GM23338 (cell line): ENCODE measurements at regions not wholly inside any gene's neighbourhood (a gene's known extent, or its start where the extent isn't known, plus 50 kb on each side); places are given as distances from the start of the nearest gene placed in this dataset.

Experiments used
- ATAC-seq: fragments of 200-7000 bp; cut with Tn5 transposase; 3 replicates; pipeline ENCODE4 v1.9.1; 2020
- DNase-seq: peaks from one replicate; pipeline ENCODE4 v3.0.0-alpha.2; 2015; ENCODE audit warnings: low spot score
- H2AFZ ChIP-seq: fragments of 200-600 bp; sonication (generic); 2 replicates; pipeline ENCODE4 v1.8.0; 2016; ENCODE audit warnings: antibody characterized with exemption, mild to moderate bottlenecking, moderate library complexity
- H3F3A ChIP-seq: fragments of 200-600 bp; sonication (generic); replicated peaks from 2 replicates; pipeline ENCODE4 v1.8.0; 2017; ENCODE audit warnings: antibody characterized with exemption, mixed run types, low read depth
- H3K27ac ChIP-seq: fragments of 200-600 bp; sonication (generic); 2 replicates; pipeline ENCODE4 v1.6.1; 2016; ENCODE audit warnings: low read depth
- H3K27me3 ChIP-seq: fragments of 200-600 bp; sonication (generic); 2 replicates; pipeline ENCODE4 v1.8.0; 2016; ENCODE audit warnings: mild to moderate bottlenecking, mixed run types, moderate library complexity; ENCODE audit not compliant: insufficient read depth
- H3K36me3 ChIP-seq: fragments of 200-600 bp; sonication (generic); 2 replicates; pipeline ENCODE4 v1.8.0; 2016; ENCODE audit warnings: mild to moderate bottlenecking; ENCODE audit not compliant: insufficient read depth
- H3K4me1 ChIP-seq: fragments of 200-600 bp; sonication (generic); 2 replicates; pipeline ENCODE4 v1.8.0; 2016; ENCODE audit warnings: mild to moderate bottlenecking, moderate library complexity; ENCODE audit not compliant: insufficient read depth
- H3K4me2 ChIP-seq: fragments of 200-600 bp; sonication (generic); 2 replicates; pipeline ENCODE4 v1.7.1; 2017; ENCODE audit warnings: mixed run types
- H3K4me3 ChIP-seq: fragments of 200-600 bp; sonication (generic); 2 replicates; pipeline ENCODE4 v1.6.1; 2016; ENCODE audit warnings: mixed run types
- H3K79me2 ChIP-seq: fragments of 200-600 bp; sonication (generic); replicated peaks from 2 replicates; pipeline ENCODE4 v1.8.0; 2017; ENCODE audit warnings: mild to moderate bottlenecking; ENCODE audit not compliant: insufficient read depth
- H3K9me2 ChIP-seq: fragments of 200-600 bp; sonication (generic); 2 replicates; pipeline ENCODE4 v1.8.0; 2017; ENCODE audit not compliant: insufficient read depth
- H4K20me1 ChIP-seq: fragments of 200-600 bp; sonication (generic); replicated peaks from 2 replicates; pipeline ENCODE4 v1.8.0; 2017; ENCODE audit warnings: mild to moderate bottlenecking; ENCODE audit not compliant: insufficient read depth
- H3K27ac Mint-ChIP-seq: 2 replicates; pipeline ENCODE4 v1.8.0; 2020; ENCODE audit warnings: inconsistent platforms, mild to moderate bottlenecking, moderate library complexity, mixed read lengths
- H3K27me3 Mint-ChIP-seq: 3 replicates; pipeline ENCODE4 v1.8.0; 2022; ENCODE audit warnings: low read depth, mild to moderate bottlenecking, moderate library complexity, mixed read lengths, inconsistent platforms; ENCODE audit not compliant: insufficient read depth, poor library complexity
- H3K36me3 Mint-ChIP-seq: 3 replicates; pipeline ENCODE4 v1.8.0; 2021; ENCODE audit warnings: low read depth, mild to moderate bottlenecking, inconsistent platforms, moderate library complexity, mixed read lengths
- H3K4me1 Mint-ChIP-seq: 3 replicates; pipeline ENCODE4 v1.8.0; 2020; ENCODE audit warnings: mild to moderate bottlenecking, inconsistent platforms, mixed read lengths
- H3K4me3 Mint-ChIP-seq: 3 replicates; pipeline ENCODE4 v1.8.0; 2021; ENCODE audit warnings: moderate library complexity, mild to moderate bottlenecking, inconsistent platforms, mixed read lengths
- H3K9me3 Mint-ChIP-seq: 3 replicates; pipeline ENCODE4 v1.8.0; 2020; ENCODE audit warnings: moderate library complexity, mild to moderate bottlenecking, inconsistent platforms, mixed read lengths
- CREB1 ChIP-seq: fragments of 250-450 bp; sonication (Bioruptor Pico); IDR thresholded peaks from 2 replicates; pipeline ENCODE4 v1.5.0; 2020; ENCODE audit warnings: low read depth, mild to moderate bottlenecking, moderate library complexity
- CTCF ChIP-seq, 2 experiments: fragments of 200-600 bp in 1 of 2; sonication (generic) in 1 of 2; conservative IDR thresholded peaks; 2 replicates each; pipeline versions ENCODE4 v1.5.1 to v1.6.1; 2016 to 2017; ENCODE audit warnings: antibody characterized with exemption in 2 of 2, low read depth in 2 of 2, mild to moderate bottlenecking in 2 of 2, moderate library complexity in 1 of 2
- EZH2 ChIP-seq: fragments of 200-600 bp; sonication (generic); IDR thresholded peaks from one replicate; pipeline ENCODE4 v1.8.0; 2017; ENCODE audit warnings: antibody characterized with exemption, mild to moderate bottlenecking, low read depth; ENCODE audit not compliant: unreplicated experiment
- EZH2phosphoT487 ChIP-seq: fragments of 200-600 bp; sonication (generic); IDR thresholded peaks from one replicate; pipeline ENCODE4 v1.8.1; 2018; ENCODE audit warnings: antibody characterized with exemption; ENCODE audit not compliant: unreplicated experiment
- JUNB ChIP-seq: IDR thresholded peaks from one replicate; pipeline ENCODE4 v1.6.1; 2016; ENCODE audit warnings: antibody characterized with exemption; ENCODE audit not compliant: unreplicated experiment
- NANOG ChIP-seq: IDR thresholded peaks from 2 replicates; pipeline ENCODE4 v1.6.1; 2016; ENCODE audit warnings: antibody characterized with exemption, borderline replicate concordance
- POLR2AphosphoS5 ChIP-seq: IDR thresholded peaks from 2 replicates; pipeline ENCODE4 v1.6.1; 2016; ENCODE audit warnings: antibody characterized with exemption, low read depth
- REST ChIP-seq: IDR thresholded peaks from one replicate; pipeline ENCODE4 v1.6.1; 2018; ENCODE audit warnings: antibody characterized with exemption; ENCODE audit not compliant: unreplicated experiment
- STAT1 ChIP-seq: IDR thresholded peaks from one replicate; pipeline ENCODE4 v1.6.1; 2016; ENCODE audit warnings: antibody characterized with exemption; ENCODE audit not compliant: unreplicated experiment
- ZNF114 ChIP-seq: fragments of 250-450 bp; sonication (Bioruptor Pico); IDR thresholded peaks from 2 replicates; pipeline ENCODE4 v1.5.0; 2020; ENCODE audit warnings: mild to moderate bottlenecking, moderate library complexity
- ZNF331 ChIP-seq: fragments of 250-450 bp; sonication (Bioruptor Pico); IDR thresholded peaks from 2 replicates; pipeline ENCODE4 v1.5.0; 2020; ENCODE audit warnings: low read depth, mild to moderate bottlenecking, moderate library complexity
- ZNF462 ChIP-seq: fragments of 250-450 bp; sonication (Bioruptor Pico); IDR thresholded peaks from 2 replicates; pipeline ENCODE4 v1.5.0; 2020; ENCODE audit warnings: mild to moderate bottlenecking, moderate library complexity

- no peak for TF ChIP-seq ZNF462 (CRISPR knock-in tag)
- no peak for TF ChIP-seq NANOG
Measured at GRCh38 chr2:236444187-236444586, 125.4 kb upstream of the ACKR3 start (continued).

GRCh38 chr2:236445678-236446077 lies 123.9 kb upstream of the ACKR3 start:
- Mint-ChIP-seq H3K9me3 (peaks cover 3% of the 10 kb centered on the region; the same call in 1 of the 3 replicates), H3K4me1 (peaks cover 3% of the 10 kb centered on the region; the same call in 2 of the 3 replicates), H3K27ac (no peak overlapping the region), H3K4me3 (no peak overlapping the region), H3K36me3 (no peaks in the 10 kb centered on the region), H3K27me3 (peaks cover 7% of the 10 kb centered on the region)
- no peaks in the 10 kb centered on the region for H4K20me1 ChIP-seq
- H3K4me2 ChIP-seq: no peak overlapping the region
- H3K9me2 ChIP-seq: no peaks in the 10 kb centered on the region
- no peaks in the 10 kb centered on the region for H3K4me1 ChIP-seq
- no peak overlapping the region for H3K27ac ChIP-seq
- DNase-seq: no peak
- no peak overlapping the region for H3K4me3 ChIP-seq
- H3K79me2 ChIP-seq: no peaks in the 10 kb centered on the region
- no peak for ATAC-seq
- H3K27me3 ChIP-seq: no peaks in the 10 kb centered on the region
- no peak overlapping the region for H2AFZ ChIP-seq
- 0 out of 2 replicates have a peak, but pooled peaks cover 6% of the 10 kb centered on the region for H3K36me3 ChIP-seq
- H3F3A ChIP-seq: no peaks in the 10 kb centered on the region
- TF ChIP-seq ZNF331 (CRISPR knock-in tag): no peak
- TF ChIP-seq POLR2AphosphoS5: no peak
- no peak for TF ChIP-seq STAT1
- no peak for TF ChIP-seq REST
- no peak for TF ChIP-seq CTCF (conservative IDR thresholded peaks at IDR 0.05; ENCODE audit: low read depth in 2 of 2)
- TF ChIP-seq ZNF114 (CRISPR knock-in tag): no peak
- TF ChIP-seq EZH2: no peak
- no peak for TF ChIP-seq CREB1
- no peak for TF ChIP-seq JUNB
- no peak for TF ChIP-seq NANOG
- TF ChIP-seq EZH2phosphoT487: no peak
